22Rv1 (cell line): ENCODE measurements at regions not wholly inside any gene's neighbourhood (a gene's known extent, or its start where the extent isn't known, plus 50 kb on each side); places are given as distances from the start of the nearest gene placed in this dataset.

Source experiments
- ZFX ChIP-seq: fragments of 450-650 bp; IDR thresholded peaks from 2 replicates; pipeline ENCODE4 v1.6.1; 2017; ENCODE audit warnings: antibody characterized with exemption, borderline replicate concordance
- TF ChIP-seq, protein P1 (sequence below): fragments of 450-650 bp; IDR thresholded peaks from 2 replicates; pipeline ENCODE4 v1.5.1; 2017; ENCODE audit warnings: mild to moderate bottlenecking

DNA sequence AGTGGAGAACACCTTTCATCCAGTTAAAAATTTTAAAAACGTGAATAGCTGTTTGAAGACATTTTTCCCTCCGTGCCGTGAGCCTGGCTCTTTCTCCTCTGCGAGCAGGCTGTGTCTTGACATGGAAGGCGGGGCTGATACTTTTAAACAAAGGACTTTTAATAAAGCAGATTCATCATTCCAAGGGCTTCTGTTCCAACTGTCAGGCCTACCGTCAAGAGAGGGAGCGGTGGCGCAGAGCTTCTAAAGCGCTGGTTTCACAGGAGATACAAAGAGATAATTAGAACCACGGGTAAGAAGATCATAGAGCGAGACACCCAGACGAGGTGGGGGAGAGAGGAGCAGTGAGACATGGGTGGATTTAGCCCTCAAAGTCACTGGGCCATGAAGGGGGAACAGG, 247.4 kb upstream of the C1orf174 start:
- TF ChIP-seq, protein P1, sequence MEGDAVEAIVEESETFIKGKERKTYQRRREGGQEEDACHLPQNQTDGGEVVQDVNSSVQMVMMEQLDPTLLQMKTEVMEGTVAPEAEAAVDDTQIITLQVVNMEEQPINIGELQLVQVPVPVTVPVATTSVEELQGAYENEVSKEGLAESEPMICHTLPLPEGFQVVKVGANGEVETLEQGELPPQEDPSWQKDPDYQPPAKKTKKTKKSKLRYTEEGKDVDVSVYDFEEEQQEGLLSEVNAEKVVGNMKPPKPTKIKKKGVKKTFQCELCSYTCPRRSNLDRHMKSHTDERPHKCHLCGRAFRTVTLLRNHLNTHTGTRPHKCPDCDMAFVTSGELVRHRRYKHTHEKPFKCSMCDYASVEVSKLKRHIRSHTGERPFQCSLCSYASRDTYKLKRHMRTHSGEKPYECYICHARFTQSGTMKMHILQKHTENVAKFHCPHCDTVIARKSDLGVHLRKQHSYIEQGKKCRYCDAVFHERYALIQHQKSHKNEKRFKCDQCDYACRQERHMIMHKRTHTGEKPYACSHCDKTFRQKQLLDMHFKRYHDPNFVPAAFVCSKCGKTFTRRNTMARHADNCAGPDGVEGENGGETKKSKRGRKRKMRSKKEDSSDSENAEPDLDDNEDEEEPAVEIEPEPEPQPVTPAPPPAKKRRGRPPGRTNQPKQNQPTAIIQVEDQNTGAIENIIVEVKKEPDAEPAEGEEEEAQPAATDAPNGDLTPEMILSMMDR: no peak
- no peak for TF ChIP-seq ZFX
